CD14-positive monocyte (primary cell): ENCODE measurements at regions not wholly inside any gene's neighbourhood (a gene's known extent, or its start where the extent isn't known, plus 50 kb on each side); places are given as distances from the start of the nearest gene placed in this dataset.

Experiments used
- DNase-seq, 3 donors: peaks; one replicate each; pipeline ENCODE4 v3.0.0-alpha.2; 2011 to 2022
- H2AFZ ChIP-seq: 2 replicates; pipeline ENCODE4 v1.6.0; 2012; ENCODE audit warnings: mild to moderate bottlenecking, low read depth, low read length, inconsistent platforms; ENCODE audit not compliant: insufficient read depth, poor library complexity, severe bottlenecking
- H3K27ac ChIP-seq, 2 donors: 1 replicate in 1 of 2; 2 replicates in 1 of 2; pipeline ENCODE4 v1.5.1; 2012 to 2013; ENCODE audit warnings: low read length in 2 of 2, control low read depth in 1 of 2, inconsistent platforms in 1 of 2, low read depth in 1 of 2, mild to moderate bottlenecking in 1 of 2
- H3K27me3 ChIP-seq, 2 donors: one replicate each; pipeline versions ENCODE4 v1.6.0 to v1.6.1; 2011 to 2013; ENCODE audit warnings: low read length in 2 of 2; ENCODE audit not compliant: control insufficient read depth in 2 of 2, insufficient read depth in 2 of 2
- H3K36me3 ChIP-seq, 2 donors: replicated peaks in 1 of 2; 1 replicate in 1 of 2; 2 replicates in 1 of 2; pipeline versions ENCODE4 v1.5.1 to v1.6.1; 2012 to 2013; ENCODE audit warnings: low read length in 2 of 2, control low read depth in 1 of 2, inconsistent platforms in 1 of 2, mild to moderate bottlenecking in 1 of 2; ENCODE audit not compliant: insufficient read depth in 2 of 2, control insufficient read depth in 1 of 2
- H3K4me1 ChIP-seq, 2 donors: 1 replicate in 1 of 2; 2 replicates in 1 of 2; pipeline versions ENCODE4 v1.5.1 to v1.6.1; 2012 to 2013; ENCODE audit warnings: low read length in 2 of 2, control low read depth in 1 of 2, inconsistent platforms in 1 of 2, mild to moderate bottlenecking in 1 of 2, moderate library complexity in 1 of 2; ENCODE audit not compliant: insufficient read depth in 2 of 2, control insufficient read depth in 1 of 2
- H3K4me2 ChIP-seq: replicated peaks from 2 replicates; pipeline ENCODE3; 2012; ENCODE audit warnings: low read length, moderate library complexity, mild to moderate bottlenecking; ENCODE audit not compliant: poor library complexity, severe bottlenecking; ENCODE audit errors: extremely low read depth
- H3K4me3 ChIP-seq, 3 experiments: fragments of 200-600 bp in 1 of 3; sonication (generic) in 1 of 3; replicated peaks in 1 of 3; 1 replicate in 2 of 3; 2 replicates in 1 of 3; pipeline ENCODE4 v1.5.1; 2011 to 2013; ENCODE audit warnings: low read length in 3 of 3, mild to moderate bottlenecking in 3 of 3, control low read depth in 2 of 3, low read depth in 2 of 3, inconsistent platforms in 1 of 3, moderate library complexity in 1 of 3
- H3K79me2 ChIP-seq: 2 replicates; pipeline ENCODE4 v1.6.0; 2012; ENCODE audit warnings: mild to moderate bottlenecking, control low read depth, inconsistent platforms, low read length, moderate library complexity; ENCODE audit not compliant: insufficient read depth
- H3K9ac ChIP-seq: 2 replicates; pipeline ENCODE4 v1.6.0; 2017; ENCODE audit warnings: low read length, mild to moderate bottlenecking; ENCODE audit not compliant: insufficient read depth, poor library complexity, severe bottlenecking
- H3K9me3 ChIP-seq, 2 donors: replicated peaks in 1 of 2; 1 replicate in 1 of 2; 2 replicates in 1 of 2; pipeline versions ENCODE4 v1.5.1 to v1.6.1; 2012 to 2013; ENCODE audit warnings: low read length in 2 of 2, control low read depth in 1 of 2; ENCODE audit not compliant: control insufficient read depth in 1 of 2, insufficient read depth in 1 of 2
- H4K20me1 ChIP-seq: 2 replicates; pipeline ENCODE4 v1.6.0; 2012; ENCODE audit warnings: mild to moderate bottlenecking, low read length, control low read depth, moderate library complexity; ENCODE audit not compliant: insufficient read depth
- H3K27ac Mint-ChIP-seq, 7 donors: one replicate each; pipeline ENCODE4 v1.8.0; 2020; ENCODE audit warnings: mild to moderate bottlenecking in 7 of 7, mixed read lengths in 7 of 7, moderate library complexity in 6 of 7, inconsistent platforms in 2 of 7
- H3K27me3 Mint-ChIP-seq, 3 donors: one replicate each; pipeline ENCODE4 v1.8.0; 2021 to 2022; ENCODE audit warnings: low read depth in 3 of 3, mild to moderate bottlenecking in 3 of 3, mixed read lengths in 3 of 3, moderate library complexity in 3 of 3, inconsistent platforms in 1 of 3
- H3K36me3 Mint-ChIP-seq, 2 donors: one replicate each; pipeline ENCODE4 v1.8.0; 2020; ENCODE audit warnings: mixed read lengths in 2 of 2, inconsistent platforms in 1 of 2, mild to moderate bottlenecking in 1 of 2
- H3K4me1 Mint-ChIP-seq: one replicate; pipeline ENCODE4 v1.8.0; 2020; ENCODE audit warnings: mild to moderate bottlenecking, mixed read lengths
- H3K4me3 Mint-ChIP-seq, 2 donors: one replicate each; pipeline ENCODE4 v1.8.0; 2020; ENCODE audit warnings: mild to moderate bottlenecking in 2 of 2, mixed read lengths in 2 of 2, moderate library complexity in 1 of 2
- H3K9me3 Mint-ChIP-seq, 7 donors: one replicate each; pipeline ENCODE4 v1.8.0; 2020 to 2022; ENCODE audit warnings: mixed read lengths in 7 of 7, mild to moderate bottlenecking in 6 of 7, moderate library complexity in 6 of 7, inconsistent platforms in 2 of 7
- WGBS: methylation state at CpG from one replicate; pipeline ENCODE4 v1.1.5; 2013; ENCODE audit warnings: missing lambda C conversion rate; ENCODE audit not compliant: insufficient coverage; 5-methylcytosine and 5-hydroxymethylcytosine counted together
- intact Hi-C, 2 donors: fragments of 100-400 bp; cut with micrococcal nuclease; formaldehyde crosslinking; loops; one replicate each; pipeline versions ENCODE4 v1.15.0 to v1.15.1; 2023
- TF ChIP-seq, protein P1 (sequence below): fragments of 200-600 bp; IDR thresholded peaks from one replicate; pipeline ENCODE4 v1.8.0; 2022; ENCODE audit warnings: antibody characterized with exemption, mild to moderate bottlenecking

DNA sequence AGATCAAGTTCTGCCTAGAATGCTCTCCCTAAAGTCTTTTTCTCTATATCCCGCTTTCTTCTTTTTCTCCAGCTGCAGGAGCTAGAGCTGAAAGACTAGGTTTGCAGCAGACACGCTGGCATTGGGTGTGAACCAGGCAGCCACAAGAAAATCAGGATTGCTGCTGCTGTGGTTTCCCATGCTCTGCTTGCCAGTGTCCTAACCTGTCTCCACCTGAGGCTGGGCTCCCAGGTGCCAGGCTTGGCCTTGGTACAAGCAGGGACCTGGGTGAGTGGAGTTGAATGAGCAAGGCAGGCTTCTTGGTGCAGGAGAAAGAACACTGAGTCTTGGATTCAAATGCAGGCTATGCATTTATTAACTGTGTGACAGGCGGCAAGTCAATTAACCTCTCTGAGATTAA is 440.3 kb upstream of the MAF start:
- H3K27ac ChIP-seq = no peak overlapping the region
- H3K9ac ChIP-seq = no peak overlapping the region
- no peaks in the 10 kb centered on the region for H3K79me2 ChIP-seq
- H3K4me2 ChIP-seq = no peak overlapping the region
- TF ChIP-seq, protein P1, sequence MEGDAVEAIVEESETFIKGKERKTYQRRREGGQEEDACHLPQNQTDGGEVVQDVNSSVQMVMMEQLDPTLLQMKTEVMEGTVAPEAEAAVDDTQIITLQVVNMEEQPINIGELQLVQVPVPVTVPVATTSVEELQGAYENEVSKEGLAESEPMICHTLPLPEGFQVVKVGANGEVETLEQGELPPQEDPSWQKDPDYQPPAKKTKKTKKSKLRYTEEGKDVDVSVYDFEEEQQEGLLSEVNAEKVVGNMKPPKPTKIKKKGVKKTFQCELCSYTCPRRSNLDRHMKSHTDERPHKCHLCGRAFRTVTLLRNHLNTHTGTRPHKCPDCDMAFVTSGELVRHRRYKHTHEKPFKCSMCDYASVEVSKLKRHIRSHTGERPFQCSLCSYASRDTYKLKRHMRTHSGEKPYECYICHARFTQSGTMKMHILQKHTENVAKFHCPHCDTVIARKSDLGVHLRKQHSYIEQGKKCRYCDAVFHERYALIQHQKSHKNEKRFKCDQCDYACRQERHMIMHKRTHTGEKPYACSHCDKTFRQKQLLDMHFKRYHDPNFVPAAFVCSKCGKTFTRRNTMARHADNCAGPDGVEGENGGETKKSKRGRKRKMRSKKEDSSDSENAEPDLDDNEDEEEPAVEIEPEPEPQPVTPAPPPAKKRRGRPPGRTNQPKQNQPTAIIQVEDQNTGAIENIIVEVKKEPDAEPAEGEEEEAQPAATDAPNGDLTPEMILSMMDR = no peak
- H3K4me1 ChIP-seq = no peaks in the 10 kb centered on the region
- Mint-ChIP-seq H3K36me3 (no peaks in the 10 kb centered on the region), H3K27me3 (peaks cover 1 to 2% (median 1%) of the 10 kb centered on the region in 3 donors), H3K4me1 (no peaks in the 10 kb centered on the region), H3K4me3 (no peak overlapping the region), H3K9me3 (peaks cover 0 to 3% (median 2%) of the 10 kb centered on the region in 7 donors), H3K27ac (no peak overlapping the region)
- H4K20me1 ChIP-seq = no peaks in the 10 kb centered on the region
- no peak for DNase-seq
- no peak overlapping the region for H3K4me3 ChIP-seq
- no peaks in the 10 kb centered on the region for H3K27me3 ChIP-seq
- no peak overlapping the region for H2AFZ ChIP-seq
- WGBS = 81% methylated on average over 2 of the region's 3 CpGs
- H3K9me3 ChIP-seq = no peaks in the 10 kb centered on the region
- intact Hi-C loops = no loop called here
- H3K36me3 ChIP-seq = no peaks in the 10 kb centered on the region

DNA sequence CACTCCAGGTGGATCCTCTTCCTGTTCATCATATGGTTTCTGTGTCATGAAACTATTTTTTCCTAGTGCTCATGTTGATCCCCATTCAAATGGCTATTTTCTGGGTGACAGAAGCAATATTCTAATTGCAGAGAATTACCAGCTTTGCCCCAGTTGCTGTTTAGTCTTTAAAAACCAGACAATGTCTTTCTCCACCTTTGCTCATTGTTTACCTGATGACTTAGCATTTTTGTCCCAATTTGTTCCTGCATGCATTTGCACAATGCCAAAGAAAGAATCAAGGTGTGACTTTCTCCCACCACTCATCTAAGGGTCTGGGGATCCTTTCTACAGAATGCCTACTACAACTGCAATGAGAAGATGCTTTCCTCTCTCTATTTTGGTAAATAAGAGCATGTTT is 439.9 kb upstream of the MAF start:
- Histone ChIP-seq H3K4me2 (no peak overlapping the region), H3K27me3 (no peaks in the 10 kb centered on the region), H3K79me2 (no peaks in the 10 kb centered on the region), H3K9me3 (no peaks in the 10 kb centered on the region), H3K9ac (no peak overlapping the region), H3K27ac (no peak overlapping the region), H3K36me3 (no peaks in the 10 kb centered on the region), H2AFZ (no peak overlapping the region), H4K20me1 (no peaks in the 10 kb centered on the region), H3K4me1 (no peaks in the 10 kb centered on the region), H3K4me3 (no peak overlapping the region)
- Mint-ChIP-seq H3K36me3 (no peaks in the 10 kb centered on the region), H3K27me3 (peaks cover 0 to 2% (median 1%) of the 10 kb centered on the region in 3 donors), H3K27ac (no peak overlapping the region), H3K4me3 (no peak overlapping the region), H3K9me3 (peaks cover 0 to 3% (median 2%) of the 10 kb centered on the region in 7 donors), H3K4me1 (no peaks in the 10 kb centered on the region)
- TF ChIP-seq, protein P1 = no peak
- intact Hi-C loops = no loop called here
- DNase-seq = no peak
